ENCODE measurements at regions not wholly inside any gene's neighbourhood (a gene's known extent, or its start where the extent isn't known, plus 50 kb on each side); places are given as distances from the start of the nearest gene placed in this dataset.
"Not testable (repeated sequence)": the region's sequence is repeated elsewhere in the genome, so short reads cannot be mapped to it uniquely, and the experiment has no call there.

DNA sequence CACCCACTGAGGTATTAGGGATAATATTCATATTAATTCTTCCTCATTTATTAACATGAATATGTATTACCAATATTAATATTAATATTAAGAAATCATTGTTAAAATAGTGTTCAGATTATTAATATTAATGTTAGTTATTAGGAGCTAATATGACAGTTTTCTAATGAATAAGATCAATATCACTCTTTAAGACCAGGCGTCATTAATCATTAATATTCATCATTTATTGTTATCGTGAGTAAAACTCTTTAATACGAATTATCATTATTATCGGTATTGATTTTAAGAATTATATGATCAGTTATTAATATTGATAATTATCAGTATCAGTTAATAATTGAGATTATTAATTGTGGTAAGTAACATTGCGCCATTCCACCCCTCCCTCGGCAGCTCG is 101.0 kb upstream of the HMX1 start:
- not testable (repeated sequence) for H3K27me3 ChIP-seq (ENCODE audit: control insufficient read depth in 4 of 4, insufficient read depth in 4 of 4, low read length in 3 of 4); H3K4me3 ChIP-seq (ENCODE audit: low read depth in 1 of 3, low read length in 3 of 3); DNase-seq (ENCODE audit: low spot score); H3K4me1 ChIP-seq (ENCODE audit: control insufficient read depth in 4 of 4, insufficient read depth in 4 of 4, low read length in 3 of 4); H3K36me3 ChIP-seq (ENCODE audit: control insufficient read depth in 4 of 4, insufficient read depth in 3 of 4, low read depth in 1 of 4, low read length in 3 of 4); H3K9me3 ChIP-seq (ENCODE audit: control insufficient read depth in 4 of 4, low read length in 3 of 4); H3K27ac ChIP-seq (ENCODE audit: low read depth in 1 of 2, low read length in 2 of 2); H3K9ac ChIP-seq (ENCODE audit: low read depth in 1 of 2, low read length in 2 of 2)
- WGBS, result 85% methylated on average over 7 of the region's 7 CpGs

DNA sequence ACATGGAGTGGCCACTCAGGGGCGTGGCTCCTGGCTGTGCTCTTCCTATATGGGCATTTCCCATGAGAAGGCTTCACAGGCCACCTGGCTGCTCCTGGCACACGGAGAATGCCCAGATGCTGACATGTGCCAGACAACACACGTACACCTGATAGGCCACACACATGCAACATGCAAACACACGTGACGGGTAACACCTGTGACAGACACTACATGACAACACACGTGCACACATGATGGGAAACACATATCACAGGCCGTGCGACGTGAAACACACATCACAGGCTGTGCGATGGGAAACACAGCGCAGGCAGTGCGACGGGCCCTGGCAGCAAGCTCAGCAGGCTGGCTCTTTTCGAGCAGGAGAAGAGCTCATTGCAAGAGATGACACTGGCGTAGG is 94.3 kb upstream of the HMX1 start:
- DNase-seq (ENCODE audit: low spot score), result not testable (repeated sequence)
- WGBS, result 87% methylated on average over 15 of the region's 15 CpGs

DNA sequence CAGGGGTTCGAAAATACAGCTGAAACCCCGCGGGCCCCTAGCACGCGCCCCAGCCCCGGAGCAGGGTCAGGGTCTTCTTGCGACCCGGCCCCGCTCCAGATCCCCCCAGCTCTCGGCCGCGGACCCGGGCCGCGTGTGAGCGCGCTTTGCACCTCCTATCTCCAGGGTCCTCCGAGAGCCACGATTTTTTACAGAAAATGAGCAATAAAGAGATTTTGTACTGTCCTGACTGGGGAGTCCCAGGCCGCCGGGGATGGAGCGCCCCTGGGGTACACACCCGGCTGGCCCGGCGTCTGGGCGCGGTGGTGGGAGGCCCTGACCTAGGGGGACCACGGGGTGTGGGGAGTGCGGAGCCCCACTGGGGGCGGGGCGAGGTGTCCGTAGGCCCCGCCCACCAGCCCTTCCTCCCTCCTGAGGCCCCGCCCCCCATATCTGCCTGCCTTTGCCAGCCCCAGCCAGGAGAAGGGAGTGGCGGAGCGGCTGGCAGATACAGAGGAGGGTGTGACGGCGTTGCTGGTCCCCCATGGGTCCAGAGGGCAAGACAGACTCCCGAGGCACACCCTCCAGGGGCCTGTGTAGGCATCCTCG is 92.7 kb upstream of the HMX1 start:
- not testable (repeated sequence) for H3K9me3 ChIP-seq (ENCODE audit: control insufficient read depth in 4 of 4, low read length in 3 of 4); DNase-seq (ENCODE audit: low spot score); H3K27ac ChIP-seq (ENCODE audit: low read depth in 1 of 2, low read length in 2 of 2); H3K4me1 ChIP-seq (ENCODE audit: control insufficient read depth in 4 of 4, insufficient read depth in 4 of 4, low read length in 3 of 4); H3K4me3 ChIP-seq (ENCODE audit: low read depth in 1 of 3, low read length in 3 of 3); H3K27me3 ChIP-seq (ENCODE audit: control insufficient read depth in 4 of 4, insufficient read depth in 4 of 4, low read length in 3 of 4); H3K9ac ChIP-seq (ENCODE audit: low read depth in 1 of 2, low read length in 2 of 2); H3K36me3 ChIP-seq (ENCODE audit: control insufficient read depth in 4 of 4, insufficient read depth in 3 of 4, low read depth in 1 of 4, low read length in 3 of 4)
- WGBS, result 9% methylated on average over 39 of the region's 40 CpGs

More for the DNA sequence above, 94.3 kb upstream of the HMX1 start:
- not testable (repeated sequence) for H3K4me3 ChIP-seq (ENCODE audit: low read depth in 1 of 3, low read length in 3 of 3); H3K27me3 ChIP-seq (ENCODE audit: control insufficient read depth in 4 of 4, insufficient read depth in 4 of 4, low read length in 3 of 4); H3K9me3 ChIP-seq (ENCODE audit: control insufficient read depth in 4 of 4, low read length in 3 of 4); H3K4me1 ChIP-seq (ENCODE audit: control insufficient read depth in 4 of 4, insufficient read depth in 4 of 4, low read length in 3 of 4); H3K9ac ChIP-seq (ENCODE audit: low read depth in 1 of 2, low read length in 2 of 2); H3K27ac ChIP-seq (ENCODE audit: low read depth in 1 of 2, low read length in 2 of 2); H3K36me3 ChIP-seq (ENCODE audit: control insufficient read depth in 4 of 4, insufficient read depth in 3 of 4, low read depth in 1 of 4, low read length in 3 of 4)

DNA sequence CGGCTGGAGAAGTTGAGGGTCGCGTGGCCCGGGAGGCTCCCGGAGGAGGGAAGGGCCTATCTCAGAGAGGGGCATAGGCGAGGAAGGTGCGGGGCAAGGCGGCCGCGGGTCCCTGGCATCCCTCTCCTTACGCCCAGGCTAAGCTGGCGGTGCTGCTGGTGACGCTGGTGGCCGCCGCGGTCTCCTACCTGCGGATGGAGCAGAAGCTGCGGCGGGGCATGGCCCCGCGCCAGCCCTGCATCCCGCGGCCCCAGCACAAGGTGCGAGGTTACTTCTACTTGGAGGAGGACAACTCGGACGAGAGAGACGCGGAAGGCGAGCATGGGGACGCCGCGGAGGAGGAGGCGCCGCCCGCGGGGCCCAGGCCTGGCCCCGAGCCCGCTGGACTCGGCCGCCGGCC is 91.9 kb upstream of the HMX1 start:
- not testable (repeated sequence) for H3K4me1 ChIP-seq (ENCODE audit: control insufficient read depth in 4 of 4, insufficient read depth in 4 of 4, low read length in 3 of 4); DNase-seq (ENCODE audit: low spot score); H3K4me3 ChIP-seq (ENCODE audit: low read depth in 1 of 3, low read length in 3 of 3); H3K36me3 ChIP-seq (ENCODE audit: control insufficient read depth in 4 of 4, insufficient read depth in 3 of 4, low read depth in 1 of 4, low read length in 3 of 4); H3K27ac ChIP-seq (ENCODE audit: low read depth in 1 of 2, low read length in 2 of 2); H3K9ac ChIP-seq (ENCODE audit: low read depth in 1 of 2, low read length in 2 of 2); H3K27me3 ChIP-seq (ENCODE audit: control insufficient read depth in 4 of 4, insufficient read depth in 4 of 4, low read length in 3 of 4); H3K9me3 ChIP-seq (ENCODE audit: control insufficient read depth in 4 of 4, low read length in 3 of 4)
- WGBS, result 4% methylated on average over 41 of the region's 41 CpGs

DNA sequence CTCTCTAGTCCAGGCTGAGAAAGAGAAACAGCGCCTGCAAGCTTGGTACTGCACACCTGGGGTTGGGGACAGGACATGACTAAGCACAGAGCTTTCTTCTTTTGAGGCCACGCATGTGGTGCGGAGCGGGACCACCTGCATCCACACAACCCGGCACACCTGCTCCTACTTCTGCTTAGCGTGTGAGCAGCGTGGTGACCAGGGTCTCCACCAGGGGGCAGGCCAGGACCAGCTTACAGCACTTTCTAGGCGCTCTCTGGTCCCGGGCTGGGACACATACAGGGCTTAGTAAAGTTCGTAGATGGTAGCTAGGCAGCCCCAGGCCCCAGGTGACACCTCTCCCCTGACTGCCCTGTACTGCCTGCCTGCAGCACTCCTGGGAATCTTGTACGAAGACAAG is 89.7 kb upstream of the HMX1 start:
- TF ChIP-seq, protein P1, sequence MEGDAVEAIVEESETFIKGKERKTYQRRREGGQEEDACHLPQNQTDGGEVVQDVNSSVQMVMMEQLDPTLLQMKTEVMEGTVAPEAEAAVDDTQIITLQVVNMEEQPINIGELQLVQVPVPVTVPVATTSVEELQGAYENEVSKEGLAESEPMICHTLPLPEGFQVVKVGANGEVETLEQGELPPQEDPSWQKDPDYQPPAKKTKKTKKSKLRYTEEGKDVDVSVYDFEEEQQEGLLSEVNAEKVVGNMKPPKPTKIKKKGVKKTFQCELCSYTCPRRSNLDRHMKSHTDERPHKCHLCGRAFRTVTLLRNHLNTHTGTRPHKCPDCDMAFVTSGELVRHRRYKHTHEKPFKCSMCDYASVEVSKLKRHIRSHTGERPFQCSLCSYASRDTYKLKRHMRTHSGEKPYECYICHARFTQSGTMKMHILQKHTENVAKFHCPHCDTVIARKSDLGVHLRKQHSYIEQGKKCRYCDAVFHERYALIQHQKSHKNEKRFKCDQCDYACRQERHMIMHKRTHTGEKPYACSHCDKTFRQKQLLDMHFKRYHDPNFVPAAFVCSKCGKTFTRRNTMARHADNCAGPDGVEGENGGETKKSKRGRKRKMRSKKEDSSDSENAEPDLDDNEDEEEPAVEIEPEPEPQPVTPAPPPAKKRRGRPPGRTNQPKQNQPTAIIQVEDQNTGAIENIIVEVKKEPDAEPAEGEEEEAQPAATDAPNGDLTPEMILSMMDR (IDR thresholded peaks at IDR 0.05; ENCODE audit: low read depth, low read length, missing input control), result peak; percentile 29
- TF ChIP-seq RAD21 (IDR thresholded peaks at IDR 0.05), result peak; percentile 30 to 64
- WGBS, result 15% methylated on average over 11 of the region's 11 CpGs
- H3K36me3 ChIP-seq (ENCODE audit: control insufficient read depth in 4 of 4, insufficient read depth in 3 of 4, low read depth in 1 of 4, low read length in 3 of 4); H3K9ac ChIP-seq (ENCODE audit: low read depth in 1 of 2, low read length in 2 of 2); H3K9me3 ChIP-seq (ENCODE audit: control insufficient read depth in 4 of 4, low read length in 3 of 4); H3K4me1 ChIP-seq (ENCODE audit: control insufficient read depth in 4 of 4, insufficient read depth in 4 of 4, low read length in 3 of 4); H3K4me3 ChIP-seq (ENCODE audit: low read depth in 1 of 3, low read length in 3 of 3); H3K27ac ChIP-seq (ENCODE audit: low read depth in 1 of 2, low read length in 2 of 2); H3K27me3 ChIP-seq (ENCODE audit: control insufficient read depth in 4 of 4, insufficient read depth in 4 of 4, low read length in 3 of 4): not testable (repeated sequence)
- peak; percentile 70 for DNase-seq (ENCODE audit: low spot score)

DNA sequence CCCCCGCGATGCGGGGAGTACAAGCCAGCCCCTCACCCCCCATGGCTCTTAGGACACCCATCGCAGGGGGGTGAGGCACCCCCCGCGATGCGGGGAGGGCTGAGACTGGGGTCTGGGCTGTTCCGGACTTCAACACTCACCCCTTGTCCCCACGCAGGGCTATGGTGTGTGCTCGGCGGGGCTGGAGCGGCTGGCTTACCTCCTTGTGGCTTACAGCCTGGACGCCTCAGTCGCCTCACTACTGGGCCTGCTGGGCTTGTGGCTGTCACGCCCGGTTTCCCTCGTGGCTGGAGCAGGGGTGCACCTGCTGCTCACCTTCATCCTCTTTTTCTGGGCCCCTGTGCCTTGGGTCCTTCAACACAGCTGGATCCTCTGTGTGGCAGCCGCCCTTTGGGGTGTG is 87.8 kb upstream of the HMX1 start:
- not testable (repeated sequence) for H3K27ac ChIP-seq (ENCODE audit: low read depth in 1 of 2, low read length in 2 of 2); DNase-seq (ENCODE audit: low spot score); H3K27me3 ChIP-seq (ENCODE audit: control insufficient read depth in 4 of 4, insufficient read depth in 4 of 4, low read length in 3 of 4); H3K4me3 ChIP-seq (ENCODE audit: low read depth in 1 of 3, low read length in 3 of 3); H3K36me3 ChIP-seq (ENCODE audit: control insufficient read depth in 4 of 4, insufficient read depth in 3 of 4, low read depth in 1 of 4, low read length in 3 of 4); H3K9me3 ChIP-seq (ENCODE audit: control insufficient read depth in 4 of 4, low read length in 3 of 4); H3K9ac ChIP-seq (ENCODE audit: low read depth in 1 of 2, low read length in 2 of 2); H3K4me1 ChIP-seq (ENCODE audit: control insufficient read depth in 4 of 4, insufficient read depth in 4 of 4, low read length in 3 of 4)
- 71% methylated on average over 18 of the region's 18 CpGs for WGBS

DNA sequence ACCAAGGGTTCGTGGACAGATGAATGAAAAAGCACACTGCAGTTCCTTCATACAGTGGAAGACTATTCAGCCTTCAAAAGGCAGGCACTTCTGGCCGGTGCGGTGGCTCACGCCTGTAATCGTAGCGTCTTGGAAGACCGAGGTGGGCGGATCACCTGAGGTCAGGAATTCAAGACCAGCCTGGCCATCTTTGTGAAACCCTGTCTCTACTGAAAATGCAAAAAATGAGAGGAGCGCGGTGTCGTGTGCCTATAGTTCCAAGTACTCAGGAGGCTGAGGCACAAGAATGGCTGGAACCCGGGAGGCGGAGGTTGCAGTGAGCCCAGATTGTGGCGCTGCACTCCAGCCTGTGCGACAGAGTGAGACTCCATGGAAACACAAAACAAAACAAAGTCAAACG is 82.4 kb upstream of the HMX1 start:
- WGBS, result 82% methylated on average over 16 of the region's 16 CpGs
- not testable (repeated sequence) for H3K36me3 ChIP-seq (ENCODE audit: control insufficient read depth in 4 of 4, insufficient read depth in 3 of 4, low read depth in 1 of 4, low read length in 3 of 4); DNase-seq (ENCODE audit: low spot score); H3K27me3 ChIP-seq (ENCODE audit: control insufficient read depth in 4 of 4, insufficient read depth in 4 of 4, low read length in 3 of 4); H3K9me3 ChIP-seq (ENCODE audit: control insufficient read depth in 4 of 4, low read length in 3 of 4); H3K4me1 ChIP-seq (ENCODE audit: control insufficient read depth in 4 of 4, insufficient read depth in 4 of 4, low read length in 3 of 4); H3K4me3 ChIP-seq (ENCODE audit: low read depth in 1 of 3, low read length in 3 of 3); H3K27ac ChIP-seq (ENCODE audit: low read depth in 1 of 2, low read length in 2 of 2); H3K9ac ChIP-seq (ENCODE audit: low read depth in 1 of 2, low read length in 2 of 2)

DNA sequence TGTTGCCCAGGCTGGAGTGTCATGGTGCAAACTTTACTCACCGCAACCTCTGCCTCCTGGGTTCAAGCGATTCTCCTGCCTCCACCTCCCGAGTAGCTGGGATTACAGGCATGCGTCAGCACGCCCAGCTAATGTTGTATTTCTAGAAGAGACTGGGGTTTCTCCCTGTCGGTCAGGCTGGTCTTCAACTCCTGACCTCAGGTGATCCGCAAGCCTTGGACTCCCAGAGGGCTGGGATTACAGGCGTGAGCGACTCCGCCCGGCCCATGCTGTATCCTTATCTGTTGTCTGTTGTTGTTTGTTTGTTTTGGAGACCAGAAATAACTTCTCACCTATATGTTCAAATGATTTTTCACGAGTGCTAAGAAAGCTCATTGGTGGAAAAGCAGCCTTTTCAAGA is 81.2 kb upstream of the HMX1 start:
- H3K4me3 ChIP-seq (ENCODE audit: low read depth in 1 of 3, low read length in 3 of 3); H3K4me1 ChIP-seq (ENCODE audit: control insufficient read depth in 4 of 4, insufficient read depth in 4 of 4, low read length in 3 of 4); H3K36me3 ChIP-seq (ENCODE audit: control insufficient read depth in 4 of 4, insufficient read depth in 3 of 4, low read depth in 1 of 4, low read length in 3 of 4); H3K27me3 ChIP-seq (ENCODE audit: control insufficient read depth in 4 of 4, insufficient read depth in 4 of 4, low read length in 3 of 4); H3K9ac ChIP-seq (ENCODE audit: low read depth in 1 of 2, low read length in 2 of 2); H3K9me3 ChIP-seq (ENCODE audit: control insufficient read depth in 4 of 4, low read length in 3 of 4); DNase-seq (ENCODE audit: low spot score); H3K27ac ChIP-seq (ENCODE audit: low read depth in 1 of 2, low read length in 2 of 2): not testable (repeated sequence)
- 82% methylated on average over 12 of the region's 12 CpGs for WGBS

Measured in liver (tissue), 8 donors.